ENCODE measurements at regions not wholly inside any gene's neighbourhood (a gene's known extent, or its start where the extent isn't known, plus 50 kb on each side); places are given as distances from the start of the nearest gene placed in this dataset.

DNA sequence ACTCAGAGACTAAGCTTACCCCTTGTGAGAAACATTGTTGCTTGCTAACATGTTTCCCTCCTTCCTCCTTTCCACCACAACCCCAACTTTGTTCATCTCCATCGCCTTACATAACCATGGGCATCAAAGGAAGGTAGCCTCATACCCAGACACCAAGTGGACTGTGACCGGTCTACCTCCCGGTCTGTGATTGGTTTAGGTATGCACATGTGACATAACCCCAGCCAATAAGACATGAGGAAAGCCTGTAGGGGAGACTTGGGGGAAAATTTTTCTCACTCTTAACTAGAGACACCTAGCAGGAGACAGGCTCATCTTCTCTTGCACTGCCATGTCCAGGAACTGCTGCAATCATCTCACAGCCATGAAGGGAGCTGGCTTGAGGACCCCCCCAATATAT is 120.7 kb downstream of the CDC7 start:
- Histone ChIP-seq H4K20me1 (ENCODE audit: insufficient read depth, low read length) (no peaks in the 10 kb centered on the region), H3K9me2 (ENCODE audit: insufficient read depth, low read length) (no peaks in the 10 kb centered on the region), H3K4me3 (ENCODE audit: low read depth, low read length, poor library complexity, severe bottlenecking) (no peak overlapping the region), H3K79me2 (ENCODE audit: insufficient read depth, low read depth, low read length) (no peaks in the 10 kb centered on the region), H3K27ac (ENCODE audit: low read depth, low read length, poor library complexity, severe bottlenecking) (no peak overlapping the region), H3K4me1 (ENCODE audit: insufficient read depth, low read length, poor library complexity, severe bottlenecking) (no peaks in the 10 kb centered on the region), H2AFZ (ENCODE audit: low read length) (no peak overlapping the region), H3K9me3 (ENCODE audit: low read length) (no peaks in the 10 kb centered on the region), H3K4me2 (ENCODE audit: low read length) (no peak overlapping the region), H3K36me3 (ENCODE audit: insufficient read depth, low read length) (no peaks in the 10 kb centered on the region)
- TF ChIP-seq, protein P1, sequence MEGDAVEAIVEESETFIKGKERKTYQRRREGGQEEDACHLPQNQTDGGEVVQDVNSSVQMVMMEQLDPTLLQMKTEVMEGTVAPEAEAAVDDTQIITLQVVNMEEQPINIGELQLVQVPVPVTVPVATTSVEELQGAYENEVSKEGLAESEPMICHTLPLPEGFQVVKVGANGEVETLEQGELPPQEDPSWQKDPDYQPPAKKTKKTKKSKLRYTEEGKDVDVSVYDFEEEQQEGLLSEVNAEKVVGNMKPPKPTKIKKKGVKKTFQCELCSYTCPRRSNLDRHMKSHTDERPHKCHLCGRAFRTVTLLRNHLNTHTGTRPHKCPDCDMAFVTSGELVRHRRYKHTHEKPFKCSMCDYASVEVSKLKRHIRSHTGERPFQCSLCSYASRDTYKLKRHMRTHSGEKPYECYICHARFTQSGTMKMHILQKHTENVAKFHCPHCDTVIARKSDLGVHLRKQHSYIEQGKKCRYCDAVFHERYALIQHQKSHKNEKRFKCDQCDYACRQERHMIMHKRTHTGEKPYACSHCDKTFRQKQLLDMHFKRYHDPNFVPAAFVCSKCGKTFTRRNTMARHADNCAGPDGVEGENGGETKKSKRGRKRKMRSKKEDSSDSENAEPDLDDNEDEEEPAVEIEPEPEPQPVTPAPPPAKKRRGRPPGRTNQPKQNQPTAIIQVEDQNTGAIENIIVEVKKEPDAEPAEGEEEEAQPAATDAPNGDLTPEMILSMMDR (conservative IDR thresholded peaks at IDR 0.05; ENCODE audit: low read length), result no peak
- no peak for TF ChIP-seq EZH2phosphoT487 (IDR thresholded peaks at IDR 0.05; ENCODE audit: borderline replicate concordance, low read depth, low read length)
- POLR2A ChIA-PET, result no interaction called here
- no peak for DNase-seq (ENCODE audit: low spot score)
- CTCF ChIA-PET (ENCODE audit: unreplicated experiment), result no interaction called here
- BruUV-seq (replicated peaks), result no TSS peak
- intact Hi-C loops (cut with micrococcal nuclease; ENCODE audit: unreplicated experiment), result no loop called here

DNA sequence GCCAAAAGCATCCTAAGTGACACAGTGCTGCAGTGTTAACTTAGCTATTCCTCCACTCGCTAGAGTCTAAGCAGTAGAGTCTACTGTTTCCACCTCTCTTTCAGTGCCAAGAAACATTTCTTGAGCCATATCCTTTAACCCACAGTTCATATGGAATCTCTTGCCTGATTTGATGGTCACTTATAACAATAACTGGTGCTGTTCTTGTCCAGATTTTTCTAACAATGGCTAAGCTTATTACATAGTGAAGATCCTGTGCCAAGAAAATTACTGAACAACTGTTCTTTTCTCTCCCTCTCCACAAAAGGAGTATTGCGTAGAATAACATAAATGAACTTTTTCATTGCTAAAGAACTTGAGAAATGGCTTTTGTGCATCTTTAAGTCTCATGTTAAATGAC is 121.3 kb downstream of the CDC7 start:
- Histone ChIP-seq H4K20me1 (ENCODE audit: insufficient read depth, low read length) (no peaks in the 10 kb centered on the region), H3K9me3 (ENCODE audit: low read length) (no peaks in the 10 kb centered on the region), H3K27ac (ENCODE audit: low read depth, low read length, poor library complexity, severe bottlenecking) (no peak overlapping the region), H3K4me2 (ENCODE audit: low read length) (no peak overlapping the region), H3K36me3 (ENCODE audit: insufficient read depth, low read length) (no peaks in the 10 kb centered on the region), H3K4me3 (ENCODE audit: low read depth, low read length, poor library complexity, severe bottlenecking) (no peak overlapping the region), H2AFZ (ENCODE audit: low read length) (no peak overlapping the region), H3K4me1 (ENCODE audit: insufficient read depth, low read length, poor library complexity, severe bottlenecking) (no peaks in the 10 kb centered on the region), H3K9me2 (ENCODE audit: insufficient read depth, low read length) (no peaks in the 10 kb centered on the region), H3K79me2 (ENCODE audit: insufficient read depth, low read depth, low read length) (no peaks in the 10 kb centered on the region)
- no peak for DNase-seq (ENCODE audit: low spot score)
- ChIA-PET CTCF (ENCODE audit: unreplicated experiment) (no interaction called here), POLR2A (no interaction called here)
- no TSS peak for BruUV-seq (replicated peaks)
- intact Hi-C loops (cut with micrococcal nuclease; ENCODE audit: unreplicated experiment), result no loop called here
- TF ChIP-seq EZH2phosphoT487 (IDR thresholded peaks at IDR 0.05; ENCODE audit: borderline replicate concordance, low read depth, low read length), result no peak
- TF ChIP-seq, protein P1 (conservative IDR thresholded peaks at IDR 0.05; ENCODE audit: low read length), result no peak

DNA sequence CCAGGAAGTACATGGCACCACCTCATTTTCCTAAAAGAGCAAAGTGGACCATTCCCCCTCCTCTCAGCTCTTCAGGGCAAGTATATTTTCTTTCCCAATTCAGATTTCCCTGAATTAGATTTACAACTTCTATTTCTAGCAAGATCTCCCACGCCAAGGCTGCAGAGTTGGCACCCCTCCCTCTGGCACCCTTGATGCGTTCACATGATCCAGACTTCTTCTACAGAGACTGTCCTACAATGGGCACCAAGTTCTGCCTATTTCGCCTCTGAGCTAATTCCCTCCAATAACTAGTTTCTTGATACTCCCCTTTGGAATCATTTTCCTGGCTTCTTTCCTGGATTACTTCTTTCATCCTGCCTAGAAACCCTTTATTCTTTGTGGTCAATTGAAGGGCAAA is 122.0 kb downstream of the CDC7 start:
- H3K9me2 ChIP-seq (ENCODE audit: insufficient read depth, low read length), result no peaks in the 10 kb centered on the region
- H3K36me3 ChIP-seq (ENCODE audit: insufficient read depth, low read length), result no peaks in the 10 kb centered on the region
- no peak overlapping the region for H3K27ac ChIP-seq (ENCODE audit: low read depth, low read length, poor library complexity, severe bottlenecking)
- TF ChIP-seq, protein P1 (conservative IDR thresholded peaks at IDR 0.05; ENCODE audit: low read length), result no peak
- no peak for TF ChIP-seq EZH2phosphoT487 (IDR thresholded peaks at IDR 0.05; ENCODE audit: borderline replicate concordance, low read depth, low read length)
- no peaks in the 10 kb centered on the region for H3K79me2 ChIP-seq (ENCODE audit: insufficient read depth, low read depth, low read length)
- no peaks in the 10 kb centered on the region for H3K9me3 ChIP-seq (ENCODE audit: low read length)
- BruUV-seq (replicated peaks), result no TSS peak
- H3K4me2 ChIP-seq (ENCODE audit: low read length), result no peak overlapping the region
- intact Hi-C loops (cut with micrococcal nuclease; ENCODE audit: unreplicated experiment), result no loop called here
- H4K20me1 ChIP-seq (ENCODE audit: insufficient read depth, low read length), result no peaks in the 10 kb centered on the region
- DNase-seq (ENCODE audit: low spot score), result no peak
- H3K4me1 ChIP-seq (ENCODE audit: insufficient read depth, low read length, poor library complexity, severe bottlenecking), result no peaks in the 10 kb centered on the region
- ChIA-PET CTCF (ENCODE audit: unreplicated experiment) (no interaction called here), POLR2A (no interaction called here)
- no peak overlapping the region for H3K4me3 ChIP-seq (ENCODE audit: low read depth, low read length, poor library complexity, severe bottlenecking)
- H2AFZ ChIP-seq (ENCODE audit: low read length), result no peak overlapping the region

All from OCI-LY7 (cell line).